Spleen (tissue), 11 donors: ENCODE measurements at regions not wholly inside any gene's neighbourhood (a gene's known extent, or its start where the extent isn't known, plus 50 kb on each side); places are given as distances from the start of the nearest gene placed in this dataset.
"Not testable (repeated sequence)": the region's sequence is repeated elsewhere in the genome, so short reads cannot be mapped to it uniquely, and the experiment has no call there.

Source experiments
- DNase-seq: peaks from one replicate; pipeline ENCODE4 v3.0.0-alpha.2; 2020
- H3K27ac ChIP-seq, 8 donors: fragments of 200-600 bp; sonication (generic) in 7 of 8; 1 replicate in 4 of 8; 2 replicates in 4 of 8; pipeline versions ENCODE4 v1.5.0 to v1.8.0; 2016 to 2021; ENCODE audit warnings: inconsistent platforms in 4 of 8, mild to moderate bottlenecking in 4 of 8, moderate library complexity in 1 of 8
- H3K27me3 ChIP-seq, 7 donors: fragments of 200-600 bp; sonication (generic) in 6 of 7; replicated peaks in 1 of 7; 1 replicate in 4 of 7; 2 replicates in 3 of 7; pipeline versions ENCODE4 v1.5.0 to v1.8.0; 2016 to 2021; ENCODE audit warnings: inconsistent platforms in 3 of 7, mild to moderate bottlenecking in 1 of 7
- H3K36me3 ChIP-seq, 6 donors: fragments of 200-600 bp; sonication (generic) in 5 of 6; 1 replicate in 4 of 6; 2 replicates in 2 of 6; pipeline versions ENCODE4 v1.5.0 to v1.8.0; 2016 to 2021; ENCODE audit warnings: inconsistent platforms in 2 of 6
- H3K4me1 ChIP-seq, 6 donors: fragments of 200-600 bp; sonication (generic) in 5 of 6; 1 replicate in 3 of 6; 2 replicates in 3 of 6; pipeline versions ENCODE4 v1.5.0 to v1.8.0; 2016 to 2021; ENCODE audit warnings: inconsistent platforms in 3 of 6
- H3K4me3 ChIP-seq, 8 donors: fragments of 200-600 bp; sonication (generic) in 7 of 8; 1 replicate in 4 of 8; 2 replicates in 4 of 8; pipeline versions ENCODE4 v1.5.0 to v1.8.0; 2016 to 2021; ENCODE audit warnings: inconsistent platforms in 4 of 8, mild to moderate bottlenecking in 4 of 8, moderate library complexity in 2 of 8
- H3K9me3 ChIP-seq, 8 donors: fragments of 200-600 bp; sonication (generic) in 7 of 8; 1 replicate in 4 of 8; 2 replicates in 4 of 8; pipeline versions ENCODE4 v1.5.0 to v1.8.0; 2016 to 2021; ENCODE audit warnings: inconsistent platforms in 4 of 8
- CTCF ChIP-seq, 11 experiments: fragments of 200-600 bp in 7 of 11; fragments of 450-650 bp in 4 of 11; sonication (generic) in 4 of 11; IDR thresholded peaks in 8 of 11; conservative IDR thresholded peaks in 3 of 11; 1 replicate in 7 of 11; 2 replicates in 4 of 11; pipeline versions ENCODE4 v1.4.0 to v1.8.0; 2016 to 2021; ENCODE audit warnings: antibody characterized with exemption in 11 of 11, inconsistent platforms in 4 of 11, mild to moderate bottlenecking in 1 of 11
- POLR2A ChIP-seq, 3 donors: fragments of 450-650 bp; IDR thresholded peaks; one replicate each; pipeline ENCODE4 v1.5.1; 2017; ENCODE audit warnings: antibody characterized with exemption in 3 of 3, mild to moderate bottlenecking in 1 of 3
- POLR2AphosphoS5 ChIP-seq, 3 donors: sonication (generic); formaldehyde crosslinking; IDR thresholded peaks; one replicate each; pipeline ENCODE4 v1.5.1; 2017; ENCODE audit warnings: antibody characterized with exemption in 3 of 3
- WGBS, 5 donors: extraction: QIAGEN DNeasy Blood & Tissue Kit in 3 of 5; methylation state at CpG; one replicate each; pipeline versions ENCODE4 v1.1.5 to v1.1.7; 2013 to 2018; 5-methylcytosine and 5-hydroxymethylcytosine counted together
- intact Hi-C: fragments of 100-400 bp; cut with DNase I; formaldehyde crosslinking; loops from one replicate; pipeline ENCODE4 v1.15.0; 2023; ENCODE audit warnings: low total_unique reads
- donor health status: healthy with polysubstance abuse.
- donor health status: DM: no; HTN: no; CAD: no; lungs with moderate emphysema.
- donor health status: DM: no; HTN: no; CAD: no.
- donor health status: Bipolar disorder and iron deficiency.
- donor health status: healthy.
- donor health status: DM: no; HTN: no; CAD: no.
- donor health status: DM: yes; HTN: yes; CAD: no.

GRCh38 chr2:234249873-234250272 is 199.4 kb downstream of the SPP2 start:
- intact Hi-C loops = no loop called here
- H3K27me3 ChIP-seq = no peaks in the 10 kb centered on the region
- TF ChIP-seq POLR2AphosphoS5 (IDR thresholded peaks at IDR 0.05) = no peak
- no peak for TF ChIP-seq POLR2A (IDR thresholded peaks at IDR 0.05)
- no peak for TF ChIP-seq CTCF (IDR thresholded peaks at IDR 0.05 in 8 of 11, conservative IDR thresholded peaks at IDR 0.05 in 3 of 11)
- H3K9me3 ChIP-seq = no peaks in the 10 kb centered on the region
- H3K27ac ChIP-seq = no peak overlapping the region
- H3K4me3 ChIP-seq = no peak overlapping the region
- no peaks in the 10 kb centered on the region for H3K4me1 ChIP-seq
- WGBS, 5 donors = 74 to 92% (median 82%) methylated on average over 5 of the region's 5 CpGs
- no peak for DNase-seq
- H3K36me3 ChIP-seq = no peaks in the 10 kb centered on the region

- WGBS, 5 donors = 83 to 87% (median 87%) methylated on average over 5 of the region's 5 CpGs
These were observed 198.7 kb downstream of the SPP2 start for GRCh38 chr2:234249034-234249735.

GRCh38 chr2:234248213-234248710 is 197.8 kb downstream of the SPP2 start:
- H3K36me3 ChIP-seq, H3K27ac ChIP-seq, intact Hi-C loops, H3K9me3 ChIP-seq, H3K27me3 ChIP-seq, H3K4me3 ChIP-seq, DNase-seq: not testable (repeated sequence)
- peaks cover 0 to 13% (median 3%) of the 10 kb centered on the region in 6 donors for H3K4me1 ChIP-seq
- WGBS, 5 donors = 89 to 96% (median 94%) methylated on average over 10 of the region's 10 CpGs

More at GRCh38 chr2:234249034-234249735, 198.7 kb downstream of the SPP2 start:
- Histone ChIP-seq H3K4me3 (no peak overlapping the region), H3K27ac (no peak overlapping the region), H3K27me3 (no peaks in the 10 kb centered on the region), H3K4me1 (peaks cover 0 to 4% (median under 1%) of the 10 kb centered on the region in 6 donors), H3K36me3 (no peaks in the 10 kb centered on the region), H3K9me3 (no peaks in the 10 kb centered on the region)
- TF ChIP-seq POLR2A (IDR thresholded peaks at IDR 0.05) (no peak), POLR2AphosphoS5 (IDR thresholded peaks at IDR 0.05) (no peak), CTCF (IDR thresholded peaks at IDR 0.05 in 8 of 11, conservative IDR thresholded peaks at IDR 0.05 in 3 of 11) (no peak)
- DNase-seq = no peak
- intact Hi-C loops = no loop called here

- no peak for DNase-seq
- Histone ChIP-seq H3K4me3 (no peak overlapping the region), H3K36me3 (no peaks in the 10 kb centered on the region), H3K4me1 (peaks cover 0 to 13% (median 3%) of the 10 kb centered on the region in 6 donors), H3K27ac (no peak overlapping the region), H3K9me3 (no peaks in the 10 kb centered on the region), H3K27me3 (no peaks in the 10 kb centered on the region)
- TF ChIP-seq CTCF (IDR thresholded peaks at IDR 0.05 in 8 of 11, conservative IDR thresholded peaks at IDR 0.05 in 3 of 11) = no peak
- no peak for TF ChIP-seq POLR2A (IDR thresholded peaks at IDR 0.05)
- no peak for TF ChIP-seq POLR2AphosphoS5 (IDR thresholded peaks at IDR 0.05)
- intact Hi-C loops = no loop called here
- 94 to 98% (median 96%) methylated on average over 13 to 42 of the region's 42 CpGs for WGBS, 5 donors
These were observed 197.1 kb downstream of the SPP2 start for GRCh38 chr2:234247453-234248180.
